MCF 10A (cell line): ENCODE measurements at regions not wholly inside any gene's neighbourhood (a gene's known extent, or its start where the extent isn't known, plus 50 kb on each side); places are given as distances from the start of the nearest gene placed in this dataset.

ENCODE experiments used
- BruUV-seq: library from RNA; stranded (reverse); fragments of 400-500 nt; replicated peaks from 2 replicates; lab custom pipeline; 2021; lab: Mats Ljungman, UMichigan
- CTCF ChIA-PET: fragments of 300-600 bp; sonication (Branson Sonifier 250); formaldehyde crosslinking; extraction: SDS; loops from one replicate; lab custom pipeline; 2021; ENCODE audit warnings: antibody characterized with exemption, inconsistent platforms; lab: Yijun Ruan, JAX
- POLR2A ChIA-PET: fragments of 300-600, 350-650 bp; sonication (Branson Sonifier 250); formaldehyde crosslinking; extraction: SDS; loops from one replicate; lab custom pipeline; 2020; ENCODE audit warnings: antibody characterized with exemption, inconsistent platforms; lab: Yijun Ruan, JAX
- DNase-seq: peaks from one replicate; pipeline ENCODE4 v3.0.0-alpha.2; 2018; ENCODE audit not compliant: unreplicated experiment
- H3K27ac Mint-ChIP-seq: one replicate; pipeline ENCODE4 v1.8.0; 2022; ENCODE audit warnings: mild to moderate bottlenecking, low read depth, mixed read lengths; ENCODE audit not compliant: unreplicated experiment
- H3K27me3 Mint-ChIP-seq: one replicate; pipeline ENCODE4 v1.8.0; 2022; ENCODE audit warnings: mixed read lengths; ENCODE audit not compliant: insufficient read depth, unreplicated experiment
- H3K36me3 Mint-ChIP-seq: one replicate; pipeline ENCODE4 v1.8.0; 2022; ENCODE audit warnings: mild to moderate bottlenecking, moderate library complexity, mixed read lengths; ENCODE audit not compliant: insufficient read depth, unreplicated experiment
- H3K4me1 Mint-ChIP-seq: one replicate; pipeline ENCODE4 v1.8.0; 2022; ENCODE audit warnings: mixed read lengths; ENCODE audit not compliant: insufficient read depth, unreplicated experiment
- H3K4me3 Mint-ChIP-seq: one replicate; pipeline ENCODE4 v1.8.0; 2022; ENCODE audit warnings: mild to moderate bottlenecking, moderate library complexity, mixed read lengths; ENCODE audit not compliant: unreplicated experiment
- H3K9me3 Mint-ChIP-seq: one replicate; pipeline ENCODE4 v1.8.0; 2022; ENCODE audit warnings: mixed read lengths; ENCODE audit not compliant: unreplicated experiment
- intact Hi-C: fragments of 100-400 bp; cut with micrococcal nuclease; formaldehyde crosslinking; loops from 2 replicates; pipeline ENCODE4 v1.14.1; 2022
- TF ChIP-seq, protein P1 (sequence below): fragments of 200-600 bp; IDR thresholded peaks from one replicate; pipeline ENCODE4 v1.8.0; 2022; ENCODE audit warnings: antibody characterized with exemption, mild to moderate bottlenecking; ENCODE audit not compliant: unreplicated experiment

DNA sequence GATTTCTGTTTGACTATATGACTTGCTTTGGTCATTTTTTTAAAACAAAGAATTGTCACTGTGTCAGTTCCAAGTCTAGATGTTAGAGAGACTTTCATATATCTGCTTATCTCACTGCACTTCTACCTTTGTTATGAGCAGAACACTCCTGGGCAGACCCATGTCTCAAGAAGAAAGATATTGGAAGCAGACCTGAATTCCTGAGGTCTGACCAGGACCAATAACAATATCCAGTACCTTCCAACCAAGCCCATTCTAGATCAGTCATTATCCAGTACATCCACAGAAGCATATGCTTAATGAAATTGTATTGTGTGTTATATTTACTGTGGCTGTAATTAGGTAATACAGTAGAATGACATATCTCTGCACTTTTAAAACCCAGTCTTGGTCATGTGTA lies 811.3 kb upstream of the GBE1 start:
- intact Hi-C loops: no loop called here
- ChIA-PET CTCF (no interaction called here), POLR2A (no interaction called here)
- peak; percentile 33 for DNase-seq
- Mint-ChIP-seq H3K36me3 (no peaks in the 10 kb centered on the region), H3K27me3 (no peaks in the 10 kb centered on the region), H3K9me3 (no peaks in the 10 kb centered on the region), H3K27ac (peak overlapping the region; percentile 44), H3K4me1 (peaks cover 5% of the 10 kb centered on the region), H3K4me3 (no peak overlapping the region)
- TF ChIP-seq, protein P1, sequence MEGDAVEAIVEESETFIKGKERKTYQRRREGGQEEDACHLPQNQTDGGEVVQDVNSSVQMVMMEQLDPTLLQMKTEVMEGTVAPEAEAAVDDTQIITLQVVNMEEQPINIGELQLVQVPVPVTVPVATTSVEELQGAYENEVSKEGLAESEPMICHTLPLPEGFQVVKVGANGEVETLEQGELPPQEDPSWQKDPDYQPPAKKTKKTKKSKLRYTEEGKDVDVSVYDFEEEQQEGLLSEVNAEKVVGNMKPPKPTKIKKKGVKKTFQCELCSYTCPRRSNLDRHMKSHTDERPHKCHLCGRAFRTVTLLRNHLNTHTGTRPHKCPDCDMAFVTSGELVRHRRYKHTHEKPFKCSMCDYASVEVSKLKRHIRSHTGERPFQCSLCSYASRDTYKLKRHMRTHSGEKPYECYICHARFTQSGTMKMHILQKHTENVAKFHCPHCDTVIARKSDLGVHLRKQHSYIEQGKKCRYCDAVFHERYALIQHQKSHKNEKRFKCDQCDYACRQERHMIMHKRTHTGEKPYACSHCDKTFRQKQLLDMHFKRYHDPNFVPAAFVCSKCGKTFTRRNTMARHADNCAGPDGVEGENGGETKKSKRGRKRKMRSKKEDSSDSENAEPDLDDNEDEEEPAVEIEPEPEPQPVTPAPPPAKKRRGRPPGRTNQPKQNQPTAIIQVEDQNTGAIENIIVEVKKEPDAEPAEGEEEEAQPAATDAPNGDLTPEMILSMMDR: no peak
- BruUV-seq: no TSS peak

DNA sequence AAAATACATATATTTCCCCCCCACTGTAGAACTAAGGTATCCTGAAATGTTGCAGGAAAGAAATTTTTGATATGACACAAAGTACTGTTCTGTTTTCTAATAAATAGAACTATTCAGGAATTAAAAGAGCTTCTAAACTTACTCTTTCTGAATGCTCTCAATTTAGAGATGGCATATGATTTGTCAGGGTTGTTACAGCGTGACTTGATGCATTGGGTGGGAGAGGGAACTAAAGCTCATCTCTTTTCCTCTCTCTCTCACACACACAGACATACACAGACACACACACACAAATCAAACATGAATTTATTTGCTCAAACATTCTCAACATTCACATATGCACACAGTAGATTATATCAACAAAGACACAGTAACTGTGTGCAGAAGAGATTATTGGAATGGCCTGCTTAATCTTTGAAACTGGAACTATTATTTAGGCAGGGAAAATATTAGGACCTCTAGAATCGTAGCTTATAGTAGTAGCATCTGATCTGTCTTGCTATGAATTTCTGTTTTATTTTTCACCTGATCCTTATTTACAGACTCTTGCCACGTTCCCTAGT lies 807.4 kb upstream of the GBE1 start:
- CTCF ChIA-PET: no interaction called here
- no TSS peak for BruUV-seq
- DNase-seq: no peak
- no peaks in the 10 kb centered on the region for H3K36me3 Mint-ChIP-seq
- H3K4me1 Mint-ChIP-seq: peaks cover 5% of the 10 kb centered on the region
- no peak overlapping the region for H3K27ac Mint-ChIP-seq
- TF ChIP-seq, protein P1: no peak
- H3K9me3 Mint-ChIP-seq: no peaks in the 10 kb centered on the region
- no peaks in the 10 kb centered on the region for H3K27me3 Mint-ChIP-seq
- no peak overlapping the region for H3K4me3 Mint-ChIP-seq
- POLR2A ChIA-PET: interaction anchor here (0.7 kb wide), 1 partner anchor 902 kb away, joined by 3 read pairs; no protein-coding TSS in a partner anchor
- intact Hi-C loops: no loop called here

DNA sequence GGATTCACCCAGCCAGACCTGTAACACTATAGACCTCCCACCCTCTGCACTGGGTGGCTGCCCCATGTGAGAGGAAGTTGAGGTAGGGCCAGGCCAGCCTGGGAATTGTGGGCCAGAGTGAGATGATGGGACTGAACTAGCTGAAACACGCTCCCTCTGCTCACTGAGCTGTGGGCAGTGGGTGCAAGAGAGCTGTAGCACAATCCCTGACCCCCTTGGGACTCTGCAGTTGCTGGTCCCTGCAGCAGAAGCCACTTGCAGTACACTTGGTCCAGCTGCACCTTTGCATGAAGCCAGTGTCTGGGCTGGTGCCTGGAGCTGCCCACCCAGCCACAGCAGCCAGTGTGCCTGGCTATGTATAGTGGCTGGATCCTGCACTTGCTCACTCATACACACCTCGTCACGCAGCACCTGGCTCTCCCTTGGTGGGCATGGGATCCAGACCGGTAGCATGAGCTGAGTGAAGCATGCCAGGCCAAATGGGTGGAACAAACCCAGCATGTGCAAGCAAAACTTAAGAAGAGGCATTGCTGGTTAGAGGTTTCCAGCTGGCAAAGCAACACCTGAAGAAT lies 805.7 kb upstream of the GBE1 start:
- intact Hi-C loops: no loop called here
- Mint-ChIP-seq H3K27ac (no peak overlapping the region), H3K27me3 (no peaks in the 10 kb centered on the region), H3K4me1 (no peaks in the 10 kb centered on the region), H3K4me3 (no peak overlapping the region), H3K36me3 (no peaks in the 10 kb centered on the region), H3K9me3 (no peaks in the 10 kb centered on the region)
- ChIA-PET POLR2A (no interaction called here), CTCF (interaction anchor here (1.4 kb wide), 1 partner anchor 20 kb away, joined by 4 read pairs; no protein-coding TSS in a partner anchor)
- TF ChIP-seq, protein P1: no peak
- no TSS peak for BruUV-seq
- no peak for DNase-seq

DNA sequence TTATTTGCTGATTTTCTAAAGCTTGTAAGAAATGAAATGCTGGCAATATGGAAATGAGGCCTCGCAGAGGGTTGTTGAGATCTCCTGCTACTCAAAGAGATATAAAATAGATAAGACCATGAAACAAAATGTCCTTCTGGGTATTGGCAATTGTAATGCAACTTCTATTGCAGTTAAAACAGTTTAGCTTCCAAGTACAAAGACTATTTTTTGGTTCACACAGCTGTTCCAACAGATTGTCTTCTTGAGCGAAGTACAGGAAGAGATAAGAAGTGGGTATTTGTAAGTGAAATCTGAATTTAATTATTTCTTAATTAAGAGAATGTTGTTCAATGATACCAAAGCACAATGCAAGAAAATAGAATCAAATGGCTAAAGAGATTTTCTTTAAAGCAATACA lies 801.5 kb upstream of the GBE1 start:
- ChIA-PET POLR2A (no interaction called here), CTCF (no interaction called here)
- H3K4me3 Mint-ChIP-seq: no peak overlapping the region
- no peaks in the 10 kb centered on the region for H3K9me3 Mint-ChIP-seq
- no TSS peak for BruUV-seq
- H3K4me1 Mint-ChIP-seq: no peaks in the 10 kb centered on the region
- no peaks in the 10 kb centered on the region for H3K36me3 Mint-ChIP-seq
- TF ChIP-seq, protein P1: no peak
- no peak for DNase-seq
- intact Hi-C loops: no loop called here
- no peak overlapping the region for H3K27ac Mint-ChIP-seq
- H3K27me3 Mint-ChIP-seq: no peaks in the 10 kb centered on the region
